ACC112 (cell line): ENCODE measurements at regions not wholly inside any gene's neighbourhood (a gene's known extent, or its start where the extent isn't known, plus 50 kb on each side); places are given as distances from the start of the nearest gene placed in this dataset.
"Not testable (repeated sequence)": the region's sequence is repeated elsewhere in the genome, so short reads cannot be mapped to it uniquely, and the experiment has no call there.

Experiments used
- H2AFZ ChIP-seq: fragments of 200-600 bp; sonication (generic); one replicate; pipeline ENCODE4 v1.6.0; 2017; ENCODE audit warnings: antibody characterized with exemption, low read length; ENCODE audit not compliant: unreplicated experiment
- H3K27ac ChIP-seq: fragments of 200-600 bp; sonication (generic); 2 replicates; pipeline ENCODE4 v1.5.1; 2014; ENCODE audit warnings: low read depth, mild to moderate bottlenecking, antibody characterized with exemption, low read length, moderate library complexity
- H3K27me3 ChIP-seq: fragments of 200-600 bp; sonication (generic); 2 replicates; pipeline ENCODE4 v1.6.1; 2014; ENCODE audit warnings: mild to moderate bottlenecking, antibody characterized with exemption, low read length, moderate library complexity, mixed read lengths; ENCODE audit not compliant: insufficient read depth
- H3K36me3 ChIP-seq: fragments of 200-600 bp; sonication (generic); 2 replicates; pipeline ENCODE4 v1.6.1; 2016; ENCODE audit warnings: mild to moderate bottlenecking, antibody characterized with exemption, low read length, moderate library complexity, mixed read lengths; ENCODE audit not compliant: insufficient read depth
- H3K4me1 ChIP-seq: fragments of 200-600 bp; sonication (generic); one replicate; pipeline ENCODE4 v1.6.1; 2016; ENCODE audit warnings: low read length, mixed read lengths; ENCODE audit not compliant: insufficient read depth, unreplicated experiment, control insufficient read depth
- H3K4me3 ChIP-seq: fragments of 200-600 bp; sonication (generic); 2 replicates; pipeline ENCODE4 v1.5.1; 2014; ENCODE audit warnings: mild to moderate bottlenecking, low read depth, low read length
- H3K79me2 ChIP-seq: fragments of 200-600 bp; sonication (generic); one replicate; pipeline ENCODE4 v1.6.0; 2016; ENCODE audit warnings: low read length; ENCODE audit not compliant: control insufficient read depth, unreplicated experiment, insufficient read depth

- no peaks in the 10 kb centered on the region for H3K36me3 ChIP-seq
- H3K4me3 ChIP-seq = no peak overlapping the region
- peaks cover 8% of the 10 kb centered on the region for H3K27me3 ChIP-seq
- no peaks in the 10 kb centered on the region for H3K79me2 ChIP-seq
- H3K27ac ChIP-seq = no peak overlapping the region
- no peaks in the 10 kb centered on the region for H3K4me1 ChIP-seq
- no peak overlapping the region for H2AFZ ChIP-seq
These were observed 225.1 kb upstream of the PRKX start for GRCh38 chrX:3938587-3938986.

GRCh38 chrX:3935196-3935595, 221.7 kb upstream of the PRKX start:
- H3K4me3 ChIP-seq, H3K27ac ChIP-seq, H3K36me3 ChIP-seq, H3K4me1 ChIP-seq, H2AFZ ChIP-seq, H3K79me2 ChIP-seq, H3K27me3 ChIP-seq: not testable (repeated sequence)

- H3K4me3 ChIP-seq, H3K27me3 ChIP-seq, H2AFZ ChIP-seq, H3K4me1 ChIP-seq, H3K79me2 ChIP-seq, H3K27ac ChIP-seq, H3K36me3 ChIP-seq: not testable (repeated sequence)
These were observed 207.1 kb upstream of the PRKX start for GRCh38 chrX:3920424-3921017.

GRCh38 chrX:3919668-3920423, 206.4 kb upstream of the PRKX start:
- not testable (repeated sequence) for H2AFZ ChIP-seq, H3K27me3 ChIP-seq, H3K27ac ChIP-seq, H3K36me3 ChIP-seq, H3K4me3 ChIP-seq, H3K79me2 ChIP-seq, H3K4me1 ChIP-seq

- not testable (repeated sequence) for H3K27me3 ChIP-seq, H3K4me3 ChIP-seq, H3K79me2 ChIP-seq, H3K27ac ChIP-seq, H3K4me1 ChIP-seq, H2AFZ ChIP-seq, H3K36me3 ChIP-seq
These were observed 201.4 kb upstream of the PRKX start for GRCh38 chrX:3914813-3915212.

- H3K4me3 ChIP-seq, H3K79me2 ChIP-seq, H2AFZ ChIP-seq, H3K4me1 ChIP-seq, H3K27me3 ChIP-seq, H3K27ac ChIP-seq, H3K36me3 ChIP-seq: not testable (repeated sequence)
These were observed 200.6 kb upstream of the PRKX start for GRCh38 chrX:3914059-3914458.

GRCh38 chrX:3911012-3911411, 197.6 kb upstream of the PRKX start:
- H3K27me3 ChIP-seq, H3K4me1 ChIP-seq, H3K4me3 ChIP-seq, H3K36me3 ChIP-seq, H3K27ac ChIP-seq, H2AFZ ChIP-seq, H3K79me2 ChIP-seq: not testable (repeated sequence)

GRCh38 chrX:3910611-3911010, 197.2 kb upstream of the PRKX start:
- H3K27me3 ChIP-seq = not testable (repeated sequence)

GRCh38 chrX:3905522-3906258, 192.2 kb upstream of the PRKX start:
- H3K36me3 ChIP-seq, H3K27ac ChIP-seq, H2AFZ ChIP-seq, H3K27me3 ChIP-seq, H3K79me2 ChIP-seq, H3K4me1 ChIP-seq, H3K4me3 ChIP-seq: not testable (repeated sequence)

More at GRCh38 chrX:3910611-3911010, 197.2 kb upstream of the PRKX start:
- H3K79me2 ChIP-seq, H3K27ac ChIP-seq, H2AFZ ChIP-seq, H3K4me1 ChIP-seq, H3K4me3 ChIP-seq, H3K36me3 ChIP-seq: not testable (repeated sequence)

GRCh38 chrX:3902222-3902621, 188.8 kb upstream of the PRKX start:
- not testable (repeated sequence) for H3K27ac ChIP-seq, H2AFZ ChIP-seq, H3K4me1 ChIP-seq, H3K79me2 ChIP-seq, H3K36me3 ChIP-seq, H3K4me3 ChIP-seq, H3K27me3 ChIP-seq

GRCh38 chrX:3896755-3897154, 183.3 kb upstream of the PRKX start:
- not testable (repeated sequence) for H3K27ac ChIP-seq, H3K4me3 ChIP-seq, H3K4me1 ChIP-seq, H3K27me3 ChIP-seq, H3K79me2 ChIP-seq, H2AFZ ChIP-seq, H3K36me3 ChIP-seq
